Prostate gland (tissue), 2 donors: ENCODE measurements at regions not wholly inside any gene's neighbourhood (a gene's known extent, or its start where the extent isn't known, plus 50 kb on each side); places are given as distances from the start of the nearest gene placed in this dataset.

Experiments
- POLR2A ChIP-seq: fragments of 450-650 bp; IDR thresholded peaks from one replicate; pipeline ENCODE4 v1.6.1; 2016; ENCODE audit warnings: antibody characterized with exemption, mild to moderate bottlenecking
- POLR2AphosphoS5 ChIP-seq: sonication (generic); formaldehyde crosslinking; IDR thresholded peaks from one replicate; pipeline ENCODE4 v1.6.1; 2017; ENCODE audit warnings: antibody characterized with exemption
- TF ChIP-seq, protein P1 (sequence below), 4 experiments: fragments of 200-600 bp in 2 of 4; fragments of 450-650 bp in 2 of 4; sonication (generic) in 2 of 4; IDR thresholded peaks; 1 replicate in 3 of 4; 2 replicates in 1 of 4; pipeline ENCODE4 v1.5.1; 2016 to 2019; ENCODE audit warnings: antibody characterized with exemption in 4 of 4, mild to moderate bottlenecking in 2 of 4, moderate library complexity in 2 of 4

DNA sequence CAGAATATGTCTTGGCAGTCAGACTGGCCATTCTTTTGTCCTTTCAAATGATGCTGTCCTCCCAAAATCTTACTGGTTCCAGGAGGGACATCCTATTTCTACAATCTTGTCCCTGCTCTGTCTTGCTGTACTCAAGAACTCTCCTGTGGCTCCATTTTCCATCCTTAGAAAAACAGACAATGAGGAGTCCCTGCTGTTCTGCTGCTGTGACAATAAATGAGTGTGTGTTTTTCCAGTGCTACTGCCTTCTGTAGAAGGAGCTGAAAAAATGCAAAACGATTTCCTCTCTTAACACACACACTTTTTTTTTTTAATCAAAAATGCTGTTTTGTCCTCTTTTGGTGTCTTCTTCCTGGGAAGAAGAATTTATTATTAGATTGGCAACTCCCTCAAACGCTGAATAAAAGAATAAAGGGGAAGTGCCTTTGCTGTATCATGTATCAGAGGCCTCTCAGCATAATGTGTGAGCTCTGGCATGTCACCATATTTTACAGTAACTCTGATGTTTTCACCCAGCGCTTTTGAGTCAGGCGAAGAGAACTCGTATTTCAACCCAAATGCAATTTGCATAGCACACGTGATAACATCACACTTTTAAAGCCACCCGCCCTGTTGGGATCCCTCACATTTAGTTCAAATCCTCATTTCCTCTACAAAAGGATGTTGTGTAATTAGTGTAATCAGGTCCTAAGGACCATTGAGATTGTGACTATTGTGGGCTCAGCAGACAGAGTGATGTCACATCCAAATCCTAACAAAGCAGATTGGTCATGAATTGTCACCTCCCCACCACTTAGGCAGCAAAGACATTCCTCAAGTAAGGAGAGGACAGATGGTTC, 496.0 kb upstream of the LARGE1 start:
- TF ChIP-seq, protein P1, sequence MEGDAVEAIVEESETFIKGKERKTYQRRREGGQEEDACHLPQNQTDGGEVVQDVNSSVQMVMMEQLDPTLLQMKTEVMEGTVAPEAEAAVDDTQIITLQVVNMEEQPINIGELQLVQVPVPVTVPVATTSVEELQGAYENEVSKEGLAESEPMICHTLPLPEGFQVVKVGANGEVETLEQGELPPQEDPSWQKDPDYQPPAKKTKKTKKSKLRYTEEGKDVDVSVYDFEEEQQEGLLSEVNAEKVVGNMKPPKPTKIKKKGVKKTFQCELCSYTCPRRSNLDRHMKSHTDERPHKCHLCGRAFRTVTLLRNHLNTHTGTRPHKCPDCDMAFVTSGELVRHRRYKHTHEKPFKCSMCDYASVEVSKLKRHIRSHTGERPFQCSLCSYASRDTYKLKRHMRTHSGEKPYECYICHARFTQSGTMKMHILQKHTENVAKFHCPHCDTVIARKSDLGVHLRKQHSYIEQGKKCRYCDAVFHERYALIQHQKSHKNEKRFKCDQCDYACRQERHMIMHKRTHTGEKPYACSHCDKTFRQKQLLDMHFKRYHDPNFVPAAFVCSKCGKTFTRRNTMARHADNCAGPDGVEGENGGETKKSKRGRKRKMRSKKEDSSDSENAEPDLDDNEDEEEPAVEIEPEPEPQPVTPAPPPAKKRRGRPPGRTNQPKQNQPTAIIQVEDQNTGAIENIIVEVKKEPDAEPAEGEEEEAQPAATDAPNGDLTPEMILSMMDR (IDR thresholded peaks at IDR 0.05): no peak
- no peak for TF ChIP-seq POLR2AphosphoS5
- TF ChIP-seq POLR2A: no peak
